ENCODE measurements at regions not wholly inside any gene's neighbourhood (a gene's known extent, or its start where the extent isn't known, plus 50 kb on each side); places are given as distances from the start of the nearest gene placed in this dataset.
"Not testable (repeated sequence)": the region's sequence is repeated elsewhere in the genome, so short reads cannot be mapped to it uniquely, and the experiment has no call there.

DNA sequence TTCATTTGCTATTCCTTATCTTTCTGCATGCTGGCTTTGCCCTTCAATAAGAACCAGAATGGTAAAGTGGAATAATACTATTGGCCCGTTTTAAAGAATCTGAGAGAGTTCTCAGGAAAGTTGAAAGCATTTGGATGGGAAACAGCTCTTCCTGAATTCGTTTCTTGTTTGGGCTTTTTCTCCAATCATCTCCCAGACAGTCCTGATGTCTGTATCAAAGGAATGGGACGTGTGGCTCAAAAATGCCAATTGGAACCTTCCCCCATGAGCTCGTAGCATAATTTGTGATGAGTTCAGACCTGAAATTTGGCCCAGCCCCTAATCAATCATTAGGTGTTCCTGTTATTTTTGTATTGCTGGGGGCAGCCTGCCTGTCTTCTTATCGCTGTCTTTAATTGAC is 75.8 kb upstream of the BACH2 start:
- DNase-seq (ENCODE audit: low read depth), result no peak

DNA sequence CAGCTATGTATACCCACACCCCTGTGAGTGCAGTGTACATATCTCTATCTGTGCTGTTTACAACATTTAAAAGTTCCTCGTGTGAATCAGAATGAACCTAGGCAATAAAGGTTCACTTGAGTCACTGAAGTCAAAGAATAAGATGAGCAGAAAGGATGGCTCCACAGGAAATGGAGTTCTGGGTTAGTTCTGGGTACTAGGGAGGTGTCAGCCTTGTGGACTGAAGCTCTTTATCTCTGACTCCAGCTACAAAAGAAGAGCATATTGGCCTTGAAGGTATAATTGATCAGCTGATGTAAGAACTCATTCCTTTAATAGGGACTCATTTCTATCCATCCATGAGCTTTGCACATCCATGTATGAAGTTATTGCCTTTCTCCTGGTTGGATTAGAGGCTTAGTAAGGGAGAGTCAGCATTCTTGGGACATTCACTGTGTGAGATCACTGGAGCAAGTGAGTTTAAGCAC is 73.9 kb upstream of the BACH2 start:
- DNase-seq (ENCODE audit: low read depth), result no peak

DNA sequence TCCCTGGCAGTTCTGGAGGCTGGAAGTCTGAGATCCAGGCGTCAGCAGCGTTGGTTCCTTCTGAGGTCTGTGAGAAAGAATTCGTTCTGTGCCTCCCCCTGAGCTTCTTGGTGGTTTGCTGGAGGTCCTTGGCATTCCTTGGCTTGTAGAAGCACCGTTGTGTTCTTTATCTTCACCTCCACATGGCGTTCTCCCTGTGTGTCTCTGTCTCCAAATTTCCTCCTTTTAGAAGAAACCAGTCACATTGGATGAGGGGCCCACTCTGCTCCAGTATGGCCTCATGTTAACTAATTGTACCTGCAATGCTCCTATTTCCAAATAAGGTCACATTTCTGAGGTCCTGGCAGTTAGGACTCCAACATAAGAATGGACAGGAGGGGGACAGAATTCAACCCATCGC is 73.0 kb upstream of the BACH2 start:
- DNase-seq (ENCODE audit: low read depth), result no peak

DNA sequence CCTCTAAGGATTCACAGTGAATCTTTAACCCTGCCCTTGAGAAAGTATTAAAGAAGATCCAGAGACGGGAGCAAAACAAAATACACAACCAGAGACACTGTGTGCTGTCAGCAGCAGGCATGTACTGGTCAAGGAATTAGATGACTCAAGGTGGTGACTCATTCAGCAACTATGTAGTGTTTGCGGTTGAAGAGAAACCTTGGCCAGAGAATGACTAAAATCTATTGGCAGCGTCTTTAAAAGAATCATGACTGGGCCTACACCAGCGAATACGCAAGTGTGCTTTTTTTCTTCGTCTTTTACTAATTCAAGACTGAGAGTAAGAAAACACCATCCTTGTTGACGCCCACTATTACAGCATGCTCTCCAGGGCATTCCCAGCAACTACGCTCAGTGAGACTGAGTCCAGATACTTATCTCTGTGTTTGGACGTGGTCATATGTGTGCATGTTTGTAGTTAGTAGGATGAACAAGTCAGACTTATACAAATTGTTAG is 72.4 kb upstream of the BACH2 start:
- DNase-seq (ENCODE audit: low read depth), result peak; percentile 6

DNA sequence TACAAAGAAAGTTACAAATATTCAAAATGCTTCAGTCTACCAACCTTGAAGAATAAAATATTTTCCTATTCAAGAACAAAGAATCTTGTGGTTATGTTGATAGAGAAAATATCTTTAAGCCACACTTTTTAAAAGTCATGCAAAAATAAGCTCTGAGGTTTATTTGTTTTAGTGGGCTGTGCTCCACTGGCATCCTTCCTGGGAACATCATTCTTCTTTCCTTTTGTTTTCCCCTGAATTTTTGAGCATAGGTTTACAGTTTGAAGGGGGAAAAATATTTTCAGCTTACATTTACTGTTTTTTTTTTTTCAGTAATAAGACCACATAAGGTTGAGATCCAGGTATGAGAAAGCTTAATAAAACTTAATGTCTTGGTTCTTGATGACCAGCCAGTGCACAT is 72.0 kb upstream of the BACH2 start:
- DNase-seq (ENCODE audit: low read depth), result no peak

DNA sequence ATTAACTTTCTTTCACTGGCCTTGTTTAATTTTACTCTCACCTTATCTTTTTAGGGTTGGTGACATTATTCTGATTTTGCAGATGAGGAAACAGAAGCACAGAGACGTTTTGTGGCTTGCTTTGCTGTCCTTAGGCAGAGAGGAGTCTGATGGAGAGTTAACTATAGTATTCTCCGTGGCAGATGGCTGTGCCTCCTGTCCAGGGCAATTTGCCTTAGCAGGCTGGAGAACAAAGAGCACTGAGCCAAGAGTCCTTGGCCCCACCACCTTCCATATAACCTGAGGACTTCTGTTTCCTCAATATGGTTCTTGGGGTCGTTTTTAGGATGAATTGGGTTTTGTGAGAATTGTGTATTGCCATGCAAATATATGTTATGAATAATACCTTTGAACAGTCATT is 71.4 kb upstream of the BACH2 start:
- DNase-seq (ENCODE audit: low read depth), result no peak

DNA sequence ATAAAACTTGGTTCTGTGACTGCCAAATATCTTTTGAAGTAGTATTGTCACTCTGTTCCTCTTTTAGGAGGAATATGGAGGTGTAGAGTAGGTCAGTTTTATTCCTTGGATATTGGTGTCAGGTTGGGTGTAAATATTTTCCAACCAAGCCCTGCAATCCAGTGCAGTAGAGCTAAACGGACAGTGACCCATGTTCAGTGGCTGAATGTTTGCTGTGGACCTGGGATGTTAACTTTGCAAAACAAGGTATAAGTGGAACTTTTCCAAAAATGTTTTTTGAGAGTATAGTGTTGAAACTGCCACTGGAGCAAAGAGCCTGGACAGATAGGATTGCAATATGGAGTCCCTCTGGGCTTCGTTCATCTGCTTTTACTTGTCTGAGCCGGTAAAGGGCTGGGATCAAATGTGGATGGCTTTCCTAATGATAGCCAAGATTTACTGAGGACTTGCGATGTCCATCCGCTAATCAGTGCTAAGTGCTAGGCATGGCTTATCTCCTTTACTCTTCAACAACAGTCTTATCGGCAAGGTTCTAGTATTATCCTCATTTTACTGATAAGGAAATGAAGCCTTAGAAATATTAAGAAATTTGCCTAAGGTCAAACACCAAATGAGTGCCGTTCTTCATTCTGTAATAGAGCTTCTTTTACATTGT is 69.0 kb upstream of the BACH2 start:
- no peak for DNase-seq (ENCODE audit: low read depth)

DNA sequence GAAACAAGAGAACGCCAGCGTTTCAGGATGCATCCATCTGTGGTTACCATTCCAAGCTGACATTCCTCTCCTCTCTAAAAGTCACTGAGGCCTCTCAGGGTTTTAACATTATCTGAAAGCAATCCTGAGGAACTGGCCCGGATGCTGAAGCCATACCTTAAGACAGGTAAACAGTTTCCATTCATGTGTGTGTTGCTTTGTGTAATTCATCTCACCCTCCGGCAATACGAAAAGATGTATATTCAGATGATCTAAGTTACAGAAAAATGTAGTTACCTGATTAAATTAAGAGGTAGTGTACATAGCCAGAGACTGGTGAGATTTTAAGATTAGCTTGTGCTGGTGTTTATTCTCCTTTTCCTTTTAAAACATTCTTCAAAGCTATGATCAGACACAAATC is 68.4 kb upstream of the BACH2 start:
- DNase-seq (ENCODE audit: low read depth), result no peak

DNA sequence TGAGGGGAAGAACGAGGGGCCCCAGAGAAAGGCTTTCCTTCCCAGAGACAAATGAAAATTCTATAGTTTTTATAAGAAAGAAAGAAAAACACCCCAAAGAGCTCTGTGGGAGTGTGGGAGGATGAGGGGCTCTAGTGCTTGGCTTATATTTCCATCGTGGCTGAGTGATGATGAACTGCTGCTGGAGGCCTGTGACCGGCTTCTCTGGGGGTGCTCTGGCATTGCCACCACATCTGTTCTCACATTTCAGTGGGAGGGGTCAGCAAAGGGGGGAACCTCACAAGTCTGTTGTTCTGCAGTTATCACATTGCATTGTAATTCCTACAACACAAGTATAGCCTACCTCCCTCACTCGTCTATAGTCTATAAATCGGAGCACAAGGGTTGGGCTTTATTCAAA is 67.6 kb upstream of the BACH2 start:
- DNase-seq (ENCODE audit: low read depth), result no peak

DNA sequence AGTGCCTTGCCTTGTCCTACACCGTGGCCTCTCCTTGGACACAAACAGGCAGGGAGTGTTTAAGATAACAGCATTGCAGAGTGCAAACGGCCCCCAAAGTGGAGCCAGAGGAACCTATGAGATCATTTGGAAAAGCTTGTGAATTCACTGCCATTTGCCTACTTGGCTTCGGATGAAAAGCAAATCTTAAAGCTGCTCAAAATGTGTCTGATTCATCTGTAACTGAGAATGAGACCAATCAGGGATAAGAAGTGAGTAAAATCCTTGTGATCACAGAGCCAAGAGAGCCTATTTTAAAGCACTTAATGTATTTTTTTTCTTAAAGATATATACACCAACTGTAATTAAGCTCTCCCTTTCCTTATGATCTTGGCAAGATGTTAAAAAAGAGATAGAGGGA is 65.7 kb upstream of the BACH2 start:
- DNase-seq (ENCODE audit: low read depth), result no peak

DNA sequence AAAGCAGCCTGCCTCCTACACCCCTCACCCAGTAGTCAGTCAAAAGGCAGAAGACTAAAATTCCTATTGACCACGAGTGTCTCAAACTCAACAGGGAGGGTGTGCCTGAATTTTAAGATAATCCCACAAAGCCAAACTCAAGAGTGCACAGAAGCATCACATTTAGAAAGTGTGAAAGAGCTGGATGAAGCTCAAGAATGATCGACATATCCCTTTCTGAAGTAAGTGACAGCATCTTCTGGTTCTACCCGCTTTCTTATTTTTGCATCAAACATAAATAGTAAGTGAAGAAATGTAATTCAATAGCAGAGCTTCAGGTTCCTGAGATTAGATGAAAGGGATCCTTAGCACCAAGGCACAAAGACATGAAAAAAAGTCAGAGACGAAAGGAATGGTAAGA is 64.5 kb upstream of the BACH2 start:
- DNase-seq (ENCODE audit: low read depth), result no peak

DNA sequence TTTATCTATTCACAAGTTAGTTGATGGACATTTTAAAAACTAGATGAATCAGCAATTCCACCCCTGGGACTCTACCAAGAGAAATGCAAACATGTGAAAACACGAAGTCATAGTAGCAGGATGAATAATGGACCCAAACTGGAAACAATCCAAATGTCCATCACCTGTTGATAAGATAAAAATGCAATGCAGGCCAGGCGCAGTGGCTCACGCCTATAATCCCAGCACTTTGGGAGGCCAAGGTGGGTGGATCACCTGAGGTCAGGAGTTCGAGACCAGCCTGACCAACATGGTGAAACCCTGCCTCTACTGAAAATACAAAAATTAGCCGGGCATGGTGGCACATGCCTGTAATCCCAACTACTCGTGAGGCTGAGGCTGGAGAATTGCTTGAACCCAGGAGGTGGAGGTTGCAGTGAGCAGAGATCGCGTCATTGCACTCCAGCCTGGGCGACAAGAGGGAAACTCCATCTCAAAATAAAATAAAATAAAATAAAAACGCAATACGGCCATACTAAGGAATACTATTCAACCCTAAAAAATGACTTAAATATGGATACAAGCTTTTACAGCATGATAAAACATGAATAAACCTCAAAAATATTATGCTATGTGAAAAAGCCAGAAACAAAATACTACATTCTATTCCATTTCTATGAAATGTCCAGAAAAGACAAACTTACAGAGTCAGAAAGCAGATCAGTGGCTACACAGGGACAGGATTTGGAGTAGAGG is 61.6 kb upstream of the BACH2 start:
- not testable (repeated sequence) for DNase-seq (ENCODE audit: low read depth)

DNA sequence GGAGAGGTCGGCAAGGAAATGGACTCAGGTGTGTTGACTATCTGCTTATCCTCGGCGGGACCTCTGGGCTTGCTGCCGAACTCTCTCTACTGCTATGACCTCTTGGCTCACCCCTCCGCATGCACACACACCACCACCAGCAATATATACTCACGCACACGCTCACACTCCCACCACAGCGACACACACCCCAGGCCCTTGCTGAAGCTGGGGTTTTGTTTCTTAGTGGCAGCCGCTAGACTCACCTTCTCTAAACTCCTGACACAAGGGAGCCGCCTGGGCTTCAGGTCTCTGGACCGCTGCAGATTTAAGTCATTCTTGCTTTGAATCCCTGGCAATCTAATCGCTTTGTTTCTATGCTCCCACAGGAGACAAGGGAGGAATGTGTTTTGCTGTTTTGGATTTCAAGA is 59.4 kb upstream of the BACH2 start:
- no peak for DNase-seq (ENCODE audit: low read depth)

DNA sequence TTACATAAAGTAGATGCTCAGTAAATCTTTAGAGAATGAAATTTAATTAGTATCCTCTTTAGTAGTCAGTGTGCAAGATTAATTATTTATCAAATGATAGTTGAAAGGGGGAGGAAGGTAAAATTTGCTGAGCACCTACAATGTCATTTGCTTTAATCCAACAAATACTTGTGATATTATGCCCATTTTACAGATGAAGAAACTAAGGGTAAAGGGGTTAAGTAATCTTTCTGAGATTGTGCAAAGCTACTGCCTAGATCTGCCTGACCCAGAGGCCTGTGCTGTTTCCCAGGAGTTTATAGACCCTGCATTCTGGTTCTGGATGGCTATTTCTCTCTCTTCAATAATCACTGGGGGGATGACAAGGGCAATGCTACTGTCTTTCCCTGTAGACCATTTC is 58.3 kb upstream of the BACH2 start:
- no peak for DNase-seq (ENCODE audit: low read depth)

DNA sequence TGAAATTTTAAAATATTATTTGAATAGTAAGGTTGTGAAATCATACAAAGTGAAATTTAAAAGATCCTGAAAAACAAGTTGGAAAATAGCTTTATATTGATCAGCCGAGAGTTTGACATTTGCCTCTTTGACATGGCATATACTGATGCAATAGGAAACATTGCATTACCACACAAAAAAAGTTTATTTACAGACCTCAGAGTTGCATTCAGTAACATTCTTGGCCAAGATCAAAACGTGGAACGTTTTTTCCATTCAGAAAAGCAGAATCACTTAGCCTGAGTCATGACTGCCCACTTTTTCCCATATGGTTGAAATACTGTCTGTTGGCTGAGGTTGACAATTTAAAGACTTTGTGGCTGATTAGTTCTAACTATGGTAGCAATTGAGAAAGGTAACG is 55.1 kb upstream of the BACH2 start:
- DNase-seq (ENCODE audit: low read depth), result no peak

DNA sequence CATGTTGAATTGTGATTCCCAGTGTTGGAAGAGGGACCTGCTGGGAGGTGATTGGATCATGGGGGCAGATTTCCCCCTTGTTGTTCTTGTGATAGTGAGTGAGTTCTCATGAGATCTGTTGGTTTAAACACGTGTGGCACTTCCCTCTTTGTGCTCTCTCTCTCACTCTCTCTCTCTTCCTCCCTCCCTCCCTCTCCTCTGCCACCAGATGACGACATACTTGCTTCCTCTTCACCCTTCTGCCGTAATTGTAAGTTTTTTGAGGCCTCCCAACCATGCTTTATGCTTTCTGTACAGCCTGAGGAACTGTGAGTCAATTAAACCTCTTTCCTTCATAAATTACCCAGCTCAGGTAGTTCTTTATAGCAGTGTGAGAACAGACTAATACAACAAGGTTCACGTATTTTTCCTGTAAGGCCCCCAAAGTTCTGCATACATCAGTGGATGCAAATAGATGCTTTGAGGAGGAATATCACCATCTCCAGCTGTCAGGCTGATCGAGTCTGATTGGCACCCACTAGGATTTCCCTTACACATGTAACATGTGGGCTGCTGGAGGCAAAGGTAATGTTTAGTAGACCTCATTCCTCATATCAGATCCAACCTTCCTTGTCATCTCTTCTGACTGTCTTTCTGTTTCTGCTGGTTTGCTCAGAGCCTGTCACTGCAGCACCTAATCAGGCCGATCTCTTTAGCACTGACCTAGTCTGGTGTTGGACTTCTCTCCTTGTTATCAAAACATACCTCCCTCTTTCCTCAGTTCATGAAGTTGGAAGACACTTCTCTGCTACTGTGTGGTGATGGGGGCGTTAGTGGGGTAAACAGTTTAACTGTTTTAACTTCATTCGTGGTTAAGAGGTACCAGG is 54.3 kb upstream of the BACH2 start:
- DNase-seq (ENCODE audit: low read depth), result no peak

DNA sequence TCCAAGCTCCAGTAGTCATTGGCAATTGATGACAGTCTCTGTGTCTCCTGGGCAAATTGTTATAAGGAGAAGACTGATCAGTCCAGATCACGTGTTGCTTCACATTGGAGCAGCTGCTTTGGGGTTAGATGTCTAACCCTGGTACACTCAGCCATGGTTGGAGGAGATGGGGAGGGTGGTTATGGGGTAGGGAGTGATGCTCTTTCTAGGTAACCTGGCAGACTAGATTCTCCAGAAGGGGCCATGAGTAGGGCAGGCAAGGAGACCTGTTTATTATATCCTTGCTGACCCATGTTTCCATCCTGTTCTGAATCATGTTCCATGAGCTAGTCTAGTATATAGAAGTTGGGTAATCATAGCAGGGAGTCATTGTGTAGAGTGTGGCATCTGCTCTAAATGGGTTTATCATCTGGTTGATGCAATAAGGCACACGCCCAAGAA is 50.8 kb upstream of the BACH2 start:
- no peak for DNase-seq (ENCODE audit: low read depth)

DNA sequence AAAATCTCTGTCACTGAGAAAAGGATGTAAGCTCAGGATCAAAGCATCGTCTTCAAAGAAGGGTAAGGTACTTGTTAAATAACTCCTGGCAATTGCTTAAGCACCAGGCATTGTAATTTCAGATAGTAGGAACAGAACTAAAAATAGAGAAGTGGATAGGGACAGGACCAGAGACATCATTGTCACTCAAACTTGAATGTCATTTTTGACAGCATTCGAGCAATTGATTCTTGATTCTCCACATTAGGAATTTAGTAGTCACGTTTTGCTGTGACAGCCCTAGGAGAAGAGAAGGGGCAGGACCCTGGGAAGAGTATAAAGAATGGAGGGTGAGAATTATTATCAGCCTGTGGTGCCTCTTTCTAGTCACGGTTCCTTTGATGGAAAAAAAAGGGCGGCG is 50.1 kb upstream of the BACH2 start:
- DNase-seq (ENCODE audit: low read depth), result no peak

Data from stimulated activated CD8-positive, alpha-beta memory T cell treated with anti-CD3 and anti-CD28 coated beads, Interleukin-12 subunit alpha, Interleukin-12 subunit beta, amount 100 ng/mL, for 1 hour (primary cell).